Liver (tissue), 8 donors: ENCODE measurements at regions not wholly inside any gene's neighbourhood (a gene's known extent, or its start where the extent isn't known, plus 50 kb on each side); places are given as distances from the start of the nearest gene placed in this dataset.

ENCODE experiments used
- DNase-seq: peaks from one replicate; pipeline ENCODE4 v3.0.0-alpha.2; 2017; ENCODE audit warnings: low spot score
- H3K27ac ChIP-seq, 2 donors: one replicate each; pipeline ENCODE4 v1.7.0; 2013; ENCODE audit warnings: inconsistent platforms in 2 of 2, low read length in 2 of 2, control low read depth in 1 of 2, low read depth in 1 of 2, mild to moderate bottlenecking in 1 of 2
- H3K27me3 ChIP-seq, 4 donors: one replicate each; pipeline versions ENCODE4 v1.6.1 to v1.7.0; 2013; ENCODE audit warnings: low read length in 3 of 4, inconsistent platforms in 1 of 4, mild to moderate bottlenecking in 1 of 4, moderate library complexity in 1 of 4; ENCODE audit not compliant: control insufficient read depth in 4 of 4, insufficient read depth in 4 of 4
- H3K36me3 ChIP-seq, 4 donors: one replicate each; pipeline versions ENCODE4 v1.6.1 to v1.7.0; 2013; ENCODE audit warnings: low read length in 3 of 4, mild to moderate bottlenecking in 3 of 4, low read depth in 1 of 4, moderate library complexity in 1 of 4; ENCODE audit not compliant: control insufficient read depth in 4 of 4, insufficient read depth in 3 of 4
- H3K4me1 ChIP-seq, 4 donors: one replicate each; pipeline versions ENCODE4 v1.6.1 to v1.7.0; 2013; ENCODE audit warnings: low read length in 3 of 4, mild to moderate bottlenecking in 3 of 4, moderate library complexity in 1 of 4; ENCODE audit not compliant: control insufficient read depth in 4 of 4, insufficient read depth in 4 of 4
- H3K4me3 ChIP-seq, 3 donors: one replicate each; pipeline versions ENCODE4 v1.6.1 to v1.7.0; 2013; ENCODE audit warnings: low read length in 3 of 3, control low read depth in 1 of 3, low read depth in 1 of 3, mild to moderate bottlenecking in 1 of 3
- H3K9ac ChIP-seq, 2 donors: one replicate each; pipeline ENCODE4 v1.7.0; 2013; ENCODE audit warnings: low read length in 2 of 2, mild to moderate bottlenecking in 2 of 2, moderate library complexity in 2 of 2, control low read depth in 1 of 2, low read depth in 1 of 2
- H3K9me3 ChIP-seq, 4 donors: one replicate each; pipeline versions ENCODE4 v1.6.1 to v1.7.0; 2013; ENCODE audit warnings: low read length in 3 of 4; ENCODE audit not compliant: control insufficient read depth in 4 of 4
- EGR1 ChIP-seq, 2 donors: IDR thresholded peaks; 2 replicates each; pipeline ENCODE4 v1.6.1; 2016 to 2018; ENCODE audit warnings: antibody characterized with exemption in 2 of 2, low read depth in 2 of 2
- FOXA1 ChIP-seq: IDR thresholded peaks from 2 replicates; pipeline ENCODE4 v1.6.1; 2016; ENCODE audit warnings: antibody characterized with exemption
- FOXA2 ChIP-seq: IDR thresholded peaks from 2 replicates; pipeline ENCODE4 v1.6.1; 2016; ENCODE audit warnings: antibody characterized with exemption
- GABPA ChIP-seq, 2 donors: IDR thresholded peaks in 1 of 2; conservative IDR thresholded peaks in 1 of 2; 2 replicates each; pipeline ENCODE4 v1.6.1; 2016; ENCODE audit warnings: antibody characterized with exemption in 2 of 2, mild to moderate bottlenecking in 1 of 2, moderate library complexity in 1 of 2
- HNF4A ChIP-seq, 2 donors: conservative IDR thresholded peaks; 2 replicates each; pipeline ENCODE4 v1.6.1; 2016; ENCODE audit warnings: antibody characterized with exemption in 2 of 2, mild to moderate bottlenecking in 2 of 2
- HNF4G ChIP-seq: IDR thresholded peaks from 2 replicates; pipeline ENCODE4 v1.6.1; 2016; ENCODE audit warnings: antibody characterized with exemption
- JUND ChIP-seq, 2 donors: IDR thresholded peaks; 2 replicates each; pipeline ENCODE4 v1.6.1; 2016; ENCODE audit warnings: antibody characterized with exemption in 2 of 2
- MAX ChIP-seq: IDR thresholded peaks from 2 replicates; pipeline ENCODE4 v1.6.1; 2016; ENCODE audit warnings: antibody characterized with exemption
- NR2F2 ChIP-seq: IDR thresholded peaks from 2 replicates; pipeline ENCODE4 v1.6.1; 2016; ENCODE audit warnings: antibody characterized with exemption
- RAD21 ChIP-seq, 2 donors: IDR thresholded peaks; 2 replicates each; pipeline ENCODE4 v1.6.1; 2016; ENCODE audit warnings: antibody characterized with exemption in 2 of 2, mild to moderate bottlenecking in 2 of 2
- REST ChIP-seq: IDR thresholded peaks from 2 replicates; pipeline ENCODE4 v1.6.1; 2016; ENCODE audit warnings: antibody characterized with exemption, mild to moderate bottlenecking
- RXRA ChIP-seq, 2 donors: IDR thresholded peaks; 2 replicates each; pipeline ENCODE4 v1.6.1; 2017 to 2018; ENCODE audit warnings: antibody characterized with exemption in 2 of 2, mild to moderate bottlenecking in 1 of 2
- SP1 ChIP-seq: IDR thresholded peaks from 2 replicates; pipeline ENCODE4 v1.6.1; 2018; ENCODE audit warnings: antibody characterized with exemption, mild to moderate bottlenecking
- TAF1 ChIP-seq: conservative IDR thresholded peaks from 2 replicates; pipeline ENCODE4 v1.6.1; 2016; ENCODE audit warnings: antibody characterized with exemption, mild to moderate bottlenecking
- YY1 ChIP-seq: IDR thresholded peaks from 2 replicates; pipeline ENCODE4 v1.6.1; 2016; ENCODE audit warnings: antibody characterized with exemption, mild to moderate bottlenecking
- WGBS: extraction: QIAGEN DNeasy Blood & Tissue Kit; methylation state at CpG from one replicate; pipeline ENCODE4 v1.1.7; 2013; 5-methylcytosine and 5-hydroxymethylcytosine counted together
- TF ChIP-seq, protein P1 (sequence below): fragments of 150-350 bp; IDR thresholded peaks from 2 replicates; pipeline ENCODE4 v1.5.1; 2017; ENCODE audit warnings: improper control_type of control experiment, low read depth, low read length; ENCODE audit not compliant: missing input control
- TF ChIP-seq, protein P2 (sequence below): IDR thresholded peaks from 2 replicates; pipeline ENCODE4 v1.6.1; 2016; ENCODE audit warnings: antibody characterized with exemption
- TF ChIP-seq, protein P3 (sequence below): IDR thresholded peaks from 2 replicates; pipeline ENCODE4 v1.6.1; 2016; ENCODE audit warnings: antibody characterized with exemption
- donor health status: healthy.
- donor health status: healthy.
- donor health status: healthy.
- donor health status: healthy.
- donor health status: healthy.

DNA sequence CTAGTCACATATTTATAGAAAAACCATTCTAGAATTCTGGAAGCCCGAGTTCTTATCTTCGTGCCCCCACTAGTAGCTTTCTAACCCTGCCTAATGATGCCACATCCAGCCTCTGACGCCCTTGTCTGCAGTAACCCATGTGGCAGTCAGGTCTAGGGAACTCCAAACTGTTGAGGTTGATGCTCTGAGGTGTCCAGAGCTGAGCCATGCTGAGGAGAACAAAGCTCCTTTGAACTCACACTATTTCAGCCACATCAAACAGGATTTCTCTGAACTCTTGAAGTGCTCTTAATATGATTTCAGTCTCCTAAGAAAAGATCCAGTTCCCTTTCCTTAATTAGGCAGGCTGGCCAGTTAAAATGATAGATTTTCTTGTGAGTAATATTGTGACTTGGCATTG lies 150.5 kb upstream of the ST8SIA2 start (continued):
- TF ChIP-seq, protein P1, sequence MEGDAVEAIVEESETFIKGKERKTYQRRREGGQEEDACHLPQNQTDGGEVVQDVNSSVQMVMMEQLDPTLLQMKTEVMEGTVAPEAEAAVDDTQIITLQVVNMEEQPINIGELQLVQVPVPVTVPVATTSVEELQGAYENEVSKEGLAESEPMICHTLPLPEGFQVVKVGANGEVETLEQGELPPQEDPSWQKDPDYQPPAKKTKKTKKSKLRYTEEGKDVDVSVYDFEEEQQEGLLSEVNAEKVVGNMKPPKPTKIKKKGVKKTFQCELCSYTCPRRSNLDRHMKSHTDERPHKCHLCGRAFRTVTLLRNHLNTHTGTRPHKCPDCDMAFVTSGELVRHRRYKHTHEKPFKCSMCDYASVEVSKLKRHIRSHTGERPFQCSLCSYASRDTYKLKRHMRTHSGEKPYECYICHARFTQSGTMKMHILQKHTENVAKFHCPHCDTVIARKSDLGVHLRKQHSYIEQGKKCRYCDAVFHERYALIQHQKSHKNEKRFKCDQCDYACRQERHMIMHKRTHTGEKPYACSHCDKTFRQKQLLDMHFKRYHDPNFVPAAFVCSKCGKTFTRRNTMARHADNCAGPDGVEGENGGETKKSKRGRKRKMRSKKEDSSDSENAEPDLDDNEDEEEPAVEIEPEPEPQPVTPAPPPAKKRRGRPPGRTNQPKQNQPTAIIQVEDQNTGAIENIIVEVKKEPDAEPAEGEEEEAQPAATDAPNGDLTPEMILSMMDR: no peak
- no peak for TF ChIP-seq NR2F2
- no peak for TF ChIP-seq FOXA1

DNA sequence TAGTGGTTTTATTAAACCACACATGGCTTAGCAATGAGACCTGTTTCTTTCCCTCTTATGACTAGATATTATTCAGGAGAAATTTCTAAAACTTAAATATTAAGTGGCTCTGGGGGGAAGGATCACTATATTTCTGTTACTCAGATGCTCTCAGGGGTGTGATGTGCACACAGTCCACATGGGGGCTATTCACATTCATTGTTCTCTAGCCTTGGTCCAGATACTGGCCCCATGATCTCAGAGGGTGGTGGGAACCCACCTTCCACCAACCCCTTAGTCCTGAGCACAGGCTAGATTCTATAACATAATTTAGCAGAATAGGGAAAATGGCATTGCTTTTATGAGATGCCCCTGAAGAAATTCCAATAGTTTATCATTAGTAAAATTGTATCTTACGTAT lies 149.0 kb upstream of the ST8SIA2 start:
- H3K4me1 ChIP-seq: no peaks in the 10 kb centered on the region
- peaks cover 0 to 4% (median under 1%) of the 10 kb centered on the region in 4 donors for H3K27me3 ChIP-seq
- no peak overlapping the region for H3K27ac ChIP-seq
- no peak for TF ChIP-seq RXRA (IDR thresholded peaks at IDR 0.05)
- no peak for TF ChIP-seq GABPA (IDR thresholded peaks at IDR 0.05 in 1 of 2, conservative IDR thresholded peaks at IDR 0.05 in 1 of 2)
- TF ChIP-seq, protein P2, sequence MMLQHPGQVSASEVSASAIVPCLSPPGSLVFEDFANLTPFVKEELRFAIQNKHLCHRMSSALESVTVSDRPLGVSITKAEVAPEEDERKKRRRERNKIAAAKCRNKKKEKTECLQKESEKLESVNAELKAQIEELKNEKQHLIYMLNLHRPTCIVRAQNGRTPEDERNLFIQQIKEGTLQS: no peak
- TF ChIP-seq JUND (IDR thresholded peaks at IDR 0.05): no peak
- no peak for TF ChIP-seq RAD21 (IDR thresholded peaks at IDR 0.05)
- no peak for TF ChIP-seq SP1
- no peak for TF ChIP-seq HNF4G
- no peak for TF ChIP-seq EGR1 (IDR thresholded peaks at IDR 0.05; ENCODE audit: low read depth in 2 of 2)
- no peak for TF ChIP-seq HNF4A (conservative IDR thresholded peaks at IDR 0.05)
- TF ChIP-seq FOXA1: no peak
- TF ChIP-seq, protein P3, sequence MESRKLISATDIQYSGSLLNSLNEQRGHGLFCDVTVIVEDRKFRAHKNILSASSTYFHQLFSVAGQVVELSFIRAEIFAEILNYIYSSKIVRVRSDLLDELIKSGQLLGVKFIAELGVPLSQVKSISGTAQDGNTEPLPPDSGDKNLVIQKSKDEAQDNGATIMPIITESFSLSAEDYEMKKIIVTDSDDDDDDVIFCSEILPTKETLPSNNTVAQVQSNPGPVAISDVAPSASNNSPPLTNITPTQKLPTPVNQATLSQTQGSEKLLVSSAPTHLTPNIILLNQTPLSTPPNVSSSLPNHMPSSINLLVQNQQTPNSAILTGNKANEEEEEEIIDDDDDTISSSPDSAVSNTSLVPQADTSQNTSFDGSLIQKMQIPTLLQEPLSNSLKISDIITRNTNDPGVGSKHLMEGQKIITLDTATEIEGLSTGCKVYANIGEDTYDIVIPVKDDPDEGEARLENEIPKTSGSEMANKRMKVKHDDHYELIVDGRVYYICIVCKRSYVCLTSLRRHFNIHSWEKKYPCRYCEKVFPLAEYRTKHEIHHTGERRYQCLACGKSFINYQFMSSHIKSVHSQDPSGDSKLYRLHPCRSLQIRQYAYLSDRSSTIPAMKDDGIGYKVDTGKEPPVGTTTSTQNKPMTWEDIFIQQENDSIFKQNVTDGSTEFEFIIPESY: no peak
- TF ChIP-seq NR2F2: no peak
- no peak for TF ChIP-seq TAF1
- TF ChIP-seq REST: no peak
- no peak for TF ChIP-seq MAX
- TF ChIP-seq FOXA2: no peak
- TF ChIP-seq, protein P1: no peak
- TF ChIP-seq YY1: no peak
- no peaks in the 10 kb centered on the region for H3K9me3 ChIP-seq
- DNase-seq: no peak
- WGBS: 72% methylated on average over 1 of the region's 1 CpG
- no peak overlapping the region for H3K4me3 ChIP-seq
- no peak overlapping the region for H3K9ac ChIP-seq
- no peaks in the 10 kb centered on the region for H3K36me3 ChIP-seq
